ENCODE measurements at regions not wholly inside any gene's neighbourhood (a gene's known extent, or its start where the extent isn't known, plus 50 kb on each side); places are given as distances from the start of the nearest gene placed in this dataset.

GRCh38 chr5:56641635-56642260 is 173.6 kb upstream of the MAP3K1 start:
- no peak for TF ChIP-seq CTCF (IDR thresholded peaks at IDR 0.05)
- no peak for TF ChIP-seq POLR2AphosphoS5 (IDR thresholded peaks at IDR 0.05)
- no peak for TF ChIP-seq EP300 (IDR thresholded peaks at IDR 0.05)
- no peak for TF ChIP-seq POLR2A (IDR thresholded peaks at IDR 0.05)
- WGBS, 5 donors: 32 to 41% (median 37%) methylated on average over 8 of the region's 8 CpGs
- Histone ChIP-seq H3K9me3 (no peaks in the 10 kb centered on the region), H3K4me3 (no peak overlapping the region), H3K27ac (peak overlapping the region in 2 of 5 donors; percentile 35 to 58), H3K36me3 (no peaks in the 10 kb centered on the region), H3K27me3 (no peaks in the 10 kb centered on the region), H3K4me1 (peaks cover 34 to 55% (median 38%) of the 10 kb centered on the region in 4 donors)
- no peak for DNase-seq
- intact Hi-C loops (cut with DNase I; ENCODE audit: low total_unique reads): no loop called here

- TF ChIP-seq POLR2AphosphoS5 (IDR thresholded peaks at IDR 0.05): peak in 2 of 3 donors; percentile 81 to 89
- TF ChIP-seq POLR2A (IDR thresholded peaks at IDR 0.05): no peak
- intact Hi-C loops (cut with DNase I; ENCODE audit: low total_unique reads): no loop called here
- H3K4me1 ChIP-seq: peaks cover 34 to 61% (median 42%) of the 10 kb centered on the region in 4 donors
- H3K27me3 ChIP-seq: no peaks in the 10 kb centered on the region
- no peaks in the 10 kb centered on the region for H3K36me3 ChIP-seq
- H3K9me3 ChIP-seq: no peaks in the 10 kb centered on the region
- 28 to 60% (median 35%) methylated on average over 3 of the region's 3 CpGs for WGBS, 5 donors
- peak overlapping the region in 4 of 5 donors; percentile 35 to 58 (median 48) for H3K27ac ChIP-seq
- peak; percentile 46 to 75 for DNase-seq
- H3K4me3 ChIP-seq: no peak overlapping the region
Observed at GRCh38 chr5:56640763-56641406, 174.5 kb upstream of the MAP3K1 start.

GRCh38 chr5:56639476-56639875 is 175.9 kb upstream of the MAP3K1 start:
- Histone ChIP-seq H3K27me3 (no peaks in the 10 kb centered on the region), H3K9me3 (no peaks in the 10 kb centered on the region), H3K27ac (peak overlapping the region in 1 of 5 donors; percentile 50), H3K4me1 (peaks cover 34 to 61% (median 42%) of the 10 kb centered on the region in 4 donors), H3K36me3 (no peaks in the 10 kb centered on the region), H3K4me3 (no peak overlapping the region)
- TF ChIP-seq POLR2A (IDR thresholded peaks at IDR 0.05) (no peak), EP300 (IDR thresholded peaks at IDR 0.05) (no peak), POLR2AphosphoS5 (IDR thresholded peaks at IDR 0.05) (no peak), CTCF (IDR thresholded peaks at IDR 0.05) (no peak)
- intact Hi-C loops (cut with DNase I; ENCODE audit: low total_unique reads): no loop called here
- 43 to 73% (median 54%) methylated on average over 2 of the region's 2 CpGs for WGBS, 5 donors
- DNase-seq: no peak

- Histone ChIP-seq H3K27ac (peak overlapping the region in 4 of 5 donors; percentile 18 to 50 (median 30)), H3K36me3 (no peaks in the 10 kb centered on the region), H3K9me3 (no peaks in the 10 kb centered on the region), H3K4me1 (peaks cover 34 to 61% (median 42%) of the 10 kb centered on the region in 4 donors), H3K4me3 (no peak overlapping the region), H3K27me3 (no peaks in the 10 kb centered on the region)
- DNase-seq: peak in 1 of 2 donors; percentile 55
- 47 to 65% (median 54%) methylated on average over 5 of the region's 5 CpGs for WGBS, 5 donors
- intact Hi-C loops (cut with DNase I; ENCODE audit: low total_unique reads): no loop called here
- TF ChIP-seq POLR2A (IDR thresholded peaks at IDR 0.05): no peak
Observed at GRCh38 chr5:56638768-56639238, 176.5 kb upstream of the MAP3K1 start.

- Histone ChIP-seq H3K27ac (peak overlapping the region in 4 of 5 donors; percentile 18 to 50 (median 42)), H3K36me3 (no peaks in the 10 kb centered on the region), H3K4me1 (peaks cover 34 to 61% (median 42%) of the 10 kb centered on the region in 4 donors), H3K9me3 (no peaks in the 10 kb centered on the region), H3K4me3 (no peak overlapping the region), H3K27me3 (no peaks in the 10 kb centered on the region)
- 26 to 55% (median 44%) methylated on average over 2 of the region's 2 CpGs for WGBS, 5 donors
- peak; percentile 73 to 91 for DNase-seq
- TF ChIP-seq EP300 (IDR thresholded peaks at IDR 0.05) (no peak), POLR2AphosphoS5 (IDR thresholded peaks at IDR 0.05) (peak in 1 of 3 donors; percentile 55), CTCF (IDR thresholded peaks at IDR 0.05) (no peak), POLR2A (IDR thresholded peaks at IDR 0.05) (no peak)
- intact Hi-C loops (cut with DNase I; ENCODE audit: low total_unique reads): no loop called here
Observed at GRCh38 chr5:56638061-56638621, 177.2 kb upstream of the MAP3K1 start.

Data from stomach (tissue), 8 donors.